Tongue (tissue), 1 donor: ENCODE measurements at regions not wholly inside any gene's neighbourhood (a gene's known extent, or its start where the extent isn't known, plus 50 kb on each side); places are given as distances from the start of the nearest gene placed in this dataset.

Source experiments
- DNase-seq: peaks from one replicate; pipeline ENCODE4 v3.0.0-alpha.2; 2015

GRCh38 chr1:68551459-68551858 is 54.6 kb upstream of the DEPDC1 start:
- no peak for DNase-seq

DNA sequence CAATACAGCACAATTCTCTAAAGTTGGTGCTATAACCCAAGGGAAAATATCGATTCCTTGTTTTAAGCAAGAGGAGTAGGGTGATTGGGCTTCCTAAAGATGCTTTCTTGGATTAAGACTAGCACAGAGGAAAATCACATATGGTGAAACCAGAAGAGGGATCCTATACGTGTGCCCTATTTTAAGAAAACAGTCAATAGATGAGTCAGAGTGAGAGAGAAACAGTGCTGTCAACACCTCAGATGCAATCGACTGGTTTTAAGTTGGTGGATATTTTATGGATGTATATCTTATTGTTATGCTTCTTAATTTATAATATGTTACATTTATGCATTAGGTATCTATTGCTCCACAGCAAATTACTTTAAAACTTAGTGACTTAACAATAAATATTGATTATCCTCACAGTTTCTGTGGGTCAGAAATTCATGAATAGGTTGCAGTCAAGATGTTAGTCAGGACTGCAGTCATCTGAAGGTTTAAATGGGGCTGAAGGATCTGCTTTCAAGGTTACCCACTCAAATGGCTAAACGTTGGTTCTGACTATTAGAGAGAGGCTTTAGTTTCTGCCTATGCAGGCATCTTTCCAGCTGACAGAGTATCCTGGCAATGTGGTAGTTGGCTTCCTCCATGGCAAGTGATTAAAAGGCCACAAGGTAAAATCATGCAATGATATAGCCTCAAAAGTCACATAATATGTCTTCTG is 61.6 kb upstream of the DEPDC1 start:
- no peak for DNase-seq

GRCh38 chr1:68565923-68566322 is 69.0 kb upstream of the DEPDC1 start:
- no peak for DNase-seq

DNA sequence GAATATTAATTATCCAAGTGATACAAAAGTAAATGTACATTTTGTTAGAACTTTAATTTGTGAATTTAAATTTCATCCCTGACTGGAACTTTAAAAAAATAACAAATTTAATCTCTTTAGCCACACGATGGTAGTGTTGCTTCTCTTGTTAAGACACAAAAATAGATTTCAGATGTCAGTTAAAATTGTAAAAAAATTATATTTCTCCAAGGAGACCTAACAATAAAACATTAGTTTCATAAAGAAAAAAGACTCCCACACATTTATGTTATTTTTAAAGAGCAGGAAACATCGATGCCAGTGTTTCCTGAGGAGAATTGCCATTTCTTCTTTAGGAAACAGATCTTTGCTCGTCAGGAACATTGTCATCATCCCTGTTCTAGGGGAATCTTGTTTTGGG is 74.0 kb upstream of the DEPDC1 start:
- DNase-seq, result peak; percentile 10

- DNase-seq, result peak; percentile 6
These were observed 74.8 kb upstream of the DEPDC1 start for GRCh38 chr1:68571454-68572235.

- DNase-seq, result peak; percentile 52
These were observed 88.5 kb upstream of the DEPDC1 start for GRCh38 chr1:68585351-68585750.

DNA sequence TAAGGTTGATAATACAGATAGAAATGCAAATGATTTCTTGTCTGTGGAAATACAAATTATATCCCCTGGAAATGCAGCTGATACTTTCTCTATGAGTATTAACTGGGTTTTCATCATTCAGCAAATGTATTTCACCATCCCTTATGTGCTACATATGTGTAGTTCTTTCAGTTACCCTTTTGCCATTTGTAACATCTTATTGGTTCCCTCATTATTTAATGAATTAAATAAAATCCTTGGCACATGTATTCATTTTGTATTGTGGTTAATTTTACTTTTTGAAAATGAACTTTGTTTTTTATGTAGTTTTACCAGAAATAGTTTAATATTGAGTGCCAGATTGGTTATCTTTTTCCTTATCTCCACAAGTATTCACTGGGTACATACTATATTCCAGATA is 89.9 kb upstream of the DEPDC1 start:
- no peak for DNase-seq

GRCh38 chr1:68588304-68588703 is 91.4 kb upstream of the DEPDC1 start:
- no peak for DNase-seq

- no peak for DNase-seq
These were observed 93.6 kb upstream of the DEPDC1 start for GRCh38 chr1:68590473-68590872.

DNA sequence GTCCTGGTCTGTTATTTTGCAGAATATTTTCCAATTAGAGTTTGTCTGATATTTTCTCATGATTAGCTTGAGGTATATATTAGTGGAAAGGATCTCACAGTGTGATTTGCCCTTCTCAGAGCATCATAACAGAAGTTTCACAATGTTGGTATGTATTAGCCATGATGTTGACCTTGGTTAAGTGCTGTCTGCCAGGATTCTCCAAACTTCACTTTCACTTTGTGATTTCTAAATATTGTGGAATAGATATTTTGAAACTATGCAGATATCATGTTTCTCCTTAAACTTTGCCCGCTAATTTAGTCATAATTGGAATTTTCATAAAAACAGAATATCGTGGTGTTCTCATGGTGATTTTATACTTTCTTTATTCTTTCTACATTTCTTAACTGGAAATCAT is 98.0 kb upstream of the DEPDC1 start:
- no peak for DNase-seq

DNA sequence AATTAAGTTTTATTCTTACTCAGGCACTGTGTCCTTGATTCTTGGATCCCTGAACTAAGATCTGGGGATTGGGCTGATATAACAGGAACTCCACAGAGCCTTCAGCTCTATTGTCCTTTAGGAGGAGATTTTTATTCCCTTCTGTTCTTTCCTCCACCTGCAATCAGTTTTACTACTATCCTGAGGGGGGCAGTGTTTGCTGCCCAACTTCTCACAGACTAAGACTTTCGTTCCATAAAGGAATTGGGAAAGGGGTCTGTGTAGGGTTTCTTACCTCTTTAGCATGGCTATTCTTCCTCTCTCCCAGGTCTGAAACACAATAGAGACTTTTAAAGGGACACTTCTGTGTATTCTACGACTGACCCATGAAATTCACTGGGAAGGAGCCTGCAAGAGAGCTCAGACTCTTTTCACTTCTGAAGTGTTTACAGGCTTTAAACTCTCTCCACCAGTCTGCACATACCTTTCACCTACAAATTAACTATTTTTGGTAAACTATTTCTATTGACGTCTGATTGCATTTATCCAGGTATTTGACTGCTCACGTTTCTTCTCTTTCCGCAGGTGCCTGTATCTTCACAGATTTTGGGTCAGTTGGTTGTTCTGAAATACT is 103.3 kb upstream of the DEPDC1 start:
- peak; percentile 12 for DNase-seq

- DNase-seq, result no peak
These were observed 111.4 kb upstream of the DEPDC1 start for GRCh38 chr1:68608289-68608688.

DNA sequence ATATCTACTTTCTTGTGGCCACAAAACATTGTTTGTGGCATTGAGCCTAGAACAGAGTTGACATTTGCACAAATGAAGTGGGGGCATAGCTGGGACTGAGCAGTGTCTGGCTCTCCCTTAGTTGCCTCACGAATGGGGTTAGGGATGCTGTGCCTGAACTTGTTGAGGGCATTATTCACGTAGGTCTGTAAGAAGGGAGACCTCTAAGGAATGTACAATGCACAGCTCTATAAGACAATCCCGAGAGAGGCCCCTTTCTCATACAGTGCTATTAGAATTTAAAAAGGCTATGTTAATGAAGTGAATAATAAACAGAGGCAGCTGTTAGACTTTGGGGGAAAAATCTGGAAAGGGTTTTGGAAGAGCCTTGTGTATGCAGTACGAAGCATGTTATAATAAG is 118.4 kb upstream of the DEPDC1 start:
- DNase-seq, result no peak

DNA sequence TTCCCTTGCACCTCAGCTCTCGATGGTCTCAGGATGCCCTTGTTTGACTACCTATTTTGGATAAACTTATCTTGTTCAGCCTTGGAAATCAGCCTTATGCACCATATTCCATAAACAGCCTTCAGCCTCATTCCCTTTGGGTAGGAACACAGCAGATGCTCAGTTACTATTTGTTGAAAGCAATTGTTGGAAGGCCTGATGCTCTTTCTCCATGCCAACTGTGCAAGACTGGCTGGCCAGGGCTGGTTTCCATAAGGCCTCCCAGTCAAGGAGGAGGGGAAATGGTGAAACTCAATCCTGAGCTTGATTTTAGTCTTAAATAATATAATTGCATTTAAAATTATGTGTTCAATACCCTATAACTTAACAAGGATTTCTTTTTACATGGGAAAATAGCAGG is 121.1 kb upstream of the DEPDC1 start:
- no peak for DNase-seq

DNA sequence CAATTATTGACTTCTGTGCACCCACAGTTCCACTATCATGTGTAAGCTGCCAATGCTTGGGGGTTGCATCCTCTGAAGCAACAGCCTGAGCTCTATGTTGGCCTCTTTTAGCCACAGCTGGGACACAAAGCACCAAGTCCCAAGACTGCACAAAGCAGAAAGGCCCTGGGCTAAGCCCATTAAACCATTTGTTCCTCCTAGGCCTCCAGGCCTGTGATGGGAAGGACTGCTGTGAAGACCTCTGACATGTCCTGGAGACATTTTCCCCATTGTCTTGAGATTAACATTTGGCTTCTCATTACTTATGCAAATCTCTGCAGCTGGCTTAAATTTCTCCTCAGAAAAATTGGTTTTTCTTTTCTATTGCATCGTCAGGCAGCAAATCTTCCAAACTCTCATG is 123.7 kb upstream of the DEPDC1 start:
- DNase-seq, result no peak

- no peak for DNase-seq
These were observed 126.8 kb upstream of the DEPDC1 start for GRCh38 chr1:68623700-68624099.

DNA sequence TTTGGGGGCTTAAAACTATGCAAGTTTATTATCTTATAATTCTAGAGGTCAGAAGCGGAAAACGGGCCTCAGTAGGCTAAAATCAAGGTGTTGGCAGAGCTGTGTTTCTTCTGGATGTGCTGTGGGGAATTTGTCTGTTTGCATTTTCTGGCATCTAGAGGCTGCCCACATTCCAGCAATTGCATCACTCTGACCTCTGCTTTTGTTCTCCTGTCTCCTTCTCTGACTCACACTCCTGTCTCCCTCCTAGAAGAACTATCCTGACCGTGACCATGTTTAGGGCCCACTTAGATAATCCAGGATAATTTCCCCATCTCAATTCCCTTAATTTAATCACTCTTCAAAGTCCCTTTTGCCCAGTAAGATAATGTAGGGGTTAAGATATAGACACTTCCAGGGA is 127.4 kb upstream of the DEPDC1 start:
- no peak for DNase-seq

DNA sequence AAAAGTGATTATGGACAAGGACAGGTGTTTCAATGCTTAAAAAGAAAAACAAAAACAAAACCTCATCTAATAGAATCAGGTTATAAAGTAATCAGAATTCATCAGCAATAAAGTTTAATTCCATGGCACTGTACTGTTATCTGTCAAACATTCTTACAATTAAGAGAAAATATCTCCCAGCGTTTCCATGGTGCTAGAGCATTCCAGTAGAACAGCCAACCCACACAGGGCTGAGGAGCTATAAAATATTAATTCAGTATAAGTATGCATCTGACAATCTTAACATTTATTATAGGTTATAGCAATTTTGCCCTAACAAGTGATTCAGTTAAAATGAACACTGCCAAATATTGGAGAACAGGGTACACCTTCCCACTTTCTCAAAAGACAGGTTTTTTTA is 128.7 kb upstream of the DEPDC1 start:
- no peak for DNase-seq

DNA sequence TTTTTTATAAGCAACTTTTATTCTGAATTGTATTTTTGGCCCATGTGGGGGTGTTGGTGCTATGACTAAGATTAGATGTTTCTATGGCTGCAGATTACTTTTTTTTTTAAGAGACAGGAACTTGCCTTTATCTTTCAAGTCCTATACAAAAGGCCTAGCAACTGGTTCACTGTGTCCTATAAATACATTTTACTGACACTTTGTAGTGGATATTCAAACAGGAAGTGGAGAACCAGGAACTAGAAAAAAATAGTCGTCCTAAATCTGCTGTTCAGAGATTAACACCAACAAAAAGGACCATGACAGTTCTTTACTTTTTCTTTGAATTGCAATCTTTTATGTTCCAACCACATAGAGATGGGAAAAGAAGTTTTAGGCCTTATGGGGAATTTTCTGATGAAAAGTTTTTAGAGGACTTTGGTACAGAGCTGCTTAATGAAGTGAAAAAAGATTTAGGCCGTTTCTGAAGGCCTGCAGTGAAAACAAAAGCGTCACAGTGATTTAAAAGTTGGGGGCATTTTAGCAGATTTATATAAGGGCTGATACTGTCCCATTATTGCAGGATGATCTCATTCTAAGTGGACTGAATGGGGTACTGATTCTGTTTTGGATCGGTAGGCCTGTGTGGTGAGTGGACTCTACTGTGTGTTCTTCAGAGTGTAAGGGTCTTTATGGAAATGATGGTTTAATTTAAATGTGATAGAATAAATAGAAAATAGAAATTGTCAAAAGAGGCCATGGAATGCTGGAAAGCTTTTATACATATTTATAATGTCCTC is 136.4 kb upstream of the DEPDC1 start:
- peak; percentile 2 for DNase-seq

DNA sequence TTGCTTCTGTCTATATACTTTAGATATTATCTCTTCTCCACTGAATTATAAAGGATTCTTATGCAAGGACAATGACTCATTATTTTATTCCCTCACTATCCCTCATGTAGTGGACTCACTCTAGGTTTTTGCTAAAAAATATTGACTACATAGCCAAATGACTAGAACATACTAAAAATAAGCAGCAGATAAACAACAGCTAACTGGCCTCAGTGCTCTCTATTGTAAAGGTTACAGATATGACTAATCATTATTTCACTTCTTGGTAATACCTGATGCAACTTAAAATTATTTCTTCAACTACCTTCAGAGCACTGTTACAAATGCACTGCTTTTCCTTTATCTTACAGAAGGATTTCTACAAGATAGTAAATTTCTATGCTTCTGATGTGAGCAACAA is 147.6 kb upstream of the DEPDC1 start:
- DNase-seq, result no peak

DNA sequence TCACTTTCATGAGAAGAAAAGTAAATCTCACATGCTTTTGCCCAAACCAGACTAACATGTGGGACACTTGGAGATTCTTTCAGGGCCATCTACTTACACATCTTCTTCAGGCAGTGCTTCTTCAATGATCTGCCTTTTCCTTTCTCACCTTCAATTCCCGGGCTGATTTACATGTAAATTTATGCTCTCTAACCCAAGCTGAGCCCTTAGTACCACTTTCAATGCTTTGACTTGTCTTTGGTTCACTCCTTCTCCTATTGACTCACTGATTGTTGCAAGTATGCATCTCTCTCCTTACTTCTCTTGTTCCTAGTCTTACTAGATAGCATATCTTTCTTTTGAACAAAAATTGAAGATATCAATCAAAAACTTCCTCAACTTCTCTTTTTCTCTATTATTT is 154.2 kb upstream of the DEPDC1 start:
- no peak for DNase-seq

- DNase-seq, result no peak
These were observed 157.0 kb upstream of the DEPDC1 start for GRCh38 chr1:68653882-68654281.

GRCh38 chr1:68673771-68674170 is 176.9 kb upstream of the DEPDC1 start:
- DNase-seq, result no peak
